HG02571 (cell line): ENCODE measurements at regions not wholly inside any gene's neighbourhood (a gene's known extent, or its start where the extent isn't known, plus 50 kb on each side); places are given as distances from the start of the nearest gene placed in this dataset.
A peak's percentile ranks its signal among the peaks of the same experiment; 100 is the strongest.

Source experiments
- ATAC-seq: cut with Tn5 transposase; IDR thresholded peaks from one replicate; pipeline ENCODE4 v1.9.1; 2021; ENCODE audit warnings: mild to moderate bottlenecking, moderate library complexity; ENCODE audit not compliant: unreplicated experiment

DNA sequence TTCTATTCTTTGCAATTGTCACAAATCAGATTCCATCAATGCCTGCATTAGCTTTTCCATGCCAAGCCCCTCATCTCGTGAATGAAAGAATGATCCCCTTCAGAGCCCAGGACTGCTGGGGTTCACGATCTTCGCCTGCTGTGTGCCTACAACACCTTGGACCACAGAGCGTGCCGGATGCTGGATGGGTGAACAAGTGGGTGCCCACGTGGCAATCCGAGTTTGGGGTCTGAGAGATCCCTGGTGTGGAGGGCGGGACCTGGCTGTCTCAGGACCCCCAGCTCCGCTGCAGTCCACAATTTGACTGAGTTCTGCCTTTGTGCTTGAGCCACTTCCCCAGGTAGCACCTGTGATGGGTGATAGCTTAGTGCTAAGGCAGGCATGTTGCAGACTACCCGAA lies 317.0 kb downstream of the GALR1 start:
- ATAC-seq = no peak

DNA sequence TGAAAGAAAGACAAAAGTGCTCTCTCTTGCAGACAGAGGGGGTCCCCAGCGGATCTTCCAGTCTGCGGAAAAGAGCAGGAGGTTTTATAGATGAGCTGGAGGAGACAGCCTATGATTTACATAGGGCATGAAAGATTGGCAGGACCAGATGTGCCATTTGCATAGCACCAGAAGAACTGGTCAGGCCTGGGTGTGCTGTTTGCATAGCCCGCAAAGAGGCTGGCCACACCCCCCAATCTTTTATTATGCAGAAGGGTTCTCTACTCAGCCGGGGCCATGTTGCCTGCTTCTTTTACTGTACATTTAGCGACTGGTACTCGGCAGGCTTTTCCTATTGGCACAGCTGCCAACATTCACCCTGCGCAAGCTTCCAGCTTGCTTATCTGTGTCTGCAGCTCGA lies 317.6 kb downstream of the GALR1 start:
- no peak for ATAC-seq

DNA sequence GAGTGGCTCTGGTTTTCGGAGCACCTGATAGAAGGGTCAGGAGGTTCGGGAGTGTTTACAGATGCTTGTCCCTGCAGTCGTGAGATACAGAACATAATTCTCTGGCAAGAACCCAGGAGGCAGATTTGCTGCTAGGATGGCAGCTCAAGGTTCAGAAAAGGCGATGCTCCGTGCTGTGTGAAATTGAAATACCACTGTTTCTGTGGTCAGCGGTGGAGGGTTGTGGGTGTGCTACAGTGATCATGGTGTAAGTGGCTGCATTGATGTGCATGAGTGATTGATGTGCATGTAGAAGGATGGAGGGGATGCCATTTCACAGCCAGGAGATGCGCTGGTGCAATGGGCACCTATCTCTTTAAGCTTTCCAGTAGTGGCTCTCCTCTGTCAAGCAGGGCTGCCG lies 322.1 kb downstream of the GALR1 start:
- ATAC-seq = no peak

DNA sequence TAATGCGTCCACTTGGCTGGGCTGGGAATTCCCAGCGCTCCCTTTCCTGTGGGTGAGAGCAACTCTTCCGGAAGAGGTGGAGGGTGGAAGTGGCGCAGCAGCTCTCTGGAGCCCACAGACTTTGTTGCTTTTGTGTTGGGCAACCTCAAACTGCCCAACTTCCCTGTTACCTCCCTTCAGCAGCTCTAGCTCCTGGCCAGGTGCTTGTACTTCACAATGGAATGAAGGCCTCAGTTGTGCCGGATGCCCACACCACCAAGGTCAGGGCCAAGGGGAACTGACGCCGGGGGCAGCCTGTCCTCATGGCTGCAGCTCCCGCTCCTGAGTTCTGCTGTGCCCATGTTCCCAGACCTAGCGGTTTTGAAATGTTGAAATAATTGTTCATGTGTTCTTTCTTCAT lies 322.9 kb downstream of the GALR1 start:
- ATAC-seq = no peak

DNA sequence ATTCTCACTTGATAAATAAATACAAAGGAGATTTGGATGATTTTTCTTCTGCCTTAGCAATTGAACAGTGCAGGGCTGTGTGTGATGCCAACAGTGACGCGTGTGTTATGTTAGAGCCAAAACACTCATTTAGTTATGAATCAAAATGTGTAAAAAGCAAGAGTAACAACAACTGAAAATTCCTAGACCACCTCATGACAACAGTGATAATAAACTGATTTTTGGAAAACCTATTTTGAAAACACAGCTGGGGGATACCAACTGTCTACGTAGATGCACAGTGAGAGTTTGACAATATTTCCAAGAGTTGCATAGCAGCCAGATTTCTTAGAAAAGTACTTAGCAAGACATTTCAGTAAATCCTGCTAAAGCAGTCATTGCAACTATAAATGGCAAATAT lies 323.9 kb downstream of the GALR1 start:
- no peak for ATAC-seq

DNA sequence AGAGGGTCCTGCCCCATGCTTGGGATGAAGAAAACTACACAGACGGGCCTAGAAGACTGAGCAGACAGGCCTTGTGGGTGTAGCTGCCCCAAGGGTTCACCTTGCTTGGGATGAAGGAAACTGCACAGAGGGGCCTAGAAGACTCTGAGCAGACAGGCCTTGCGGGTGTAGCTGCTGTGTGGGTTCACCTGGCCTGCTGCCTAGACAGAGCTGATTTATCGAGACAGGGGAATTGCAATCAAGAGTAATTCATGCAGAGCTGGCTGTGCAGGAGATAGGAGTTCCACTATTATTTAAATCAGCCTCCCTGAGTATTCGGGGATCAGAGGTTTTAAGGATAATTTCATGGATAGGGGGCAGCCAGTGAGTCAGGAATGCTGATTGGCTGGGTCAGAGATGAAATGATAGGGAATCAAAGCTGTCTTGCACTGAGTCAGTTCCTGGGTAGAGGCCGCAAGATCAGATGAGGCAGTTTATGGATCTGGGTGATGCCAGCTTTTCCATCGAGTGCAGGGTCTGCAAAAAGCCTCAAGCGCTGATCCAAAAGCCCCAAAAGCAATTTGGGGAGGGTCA lies 341.4 kb downstream of the GALR1 start:
- ATAC-seq = no peak

DNA sequence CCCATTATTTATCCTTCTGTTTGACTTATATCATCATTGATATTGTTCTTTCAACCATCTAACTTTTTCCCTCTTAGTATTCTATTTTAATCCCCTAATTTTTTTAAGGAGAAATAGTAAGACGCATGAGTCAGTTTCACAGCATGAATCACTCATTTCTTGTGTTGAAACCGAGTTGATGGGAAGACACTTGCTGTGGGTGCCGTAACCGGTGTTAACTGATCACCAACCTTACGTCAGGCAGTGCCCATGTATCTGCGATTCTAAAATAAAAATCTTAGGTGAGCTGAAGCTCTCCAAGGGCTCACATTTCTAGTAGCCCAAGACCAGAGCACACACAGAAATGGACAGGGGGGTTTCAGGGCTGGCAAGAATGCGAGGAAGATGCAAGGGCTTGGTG lies 348.1 kb downstream of the GALR1 start:
- no peak for ATAC-seq

DNA sequence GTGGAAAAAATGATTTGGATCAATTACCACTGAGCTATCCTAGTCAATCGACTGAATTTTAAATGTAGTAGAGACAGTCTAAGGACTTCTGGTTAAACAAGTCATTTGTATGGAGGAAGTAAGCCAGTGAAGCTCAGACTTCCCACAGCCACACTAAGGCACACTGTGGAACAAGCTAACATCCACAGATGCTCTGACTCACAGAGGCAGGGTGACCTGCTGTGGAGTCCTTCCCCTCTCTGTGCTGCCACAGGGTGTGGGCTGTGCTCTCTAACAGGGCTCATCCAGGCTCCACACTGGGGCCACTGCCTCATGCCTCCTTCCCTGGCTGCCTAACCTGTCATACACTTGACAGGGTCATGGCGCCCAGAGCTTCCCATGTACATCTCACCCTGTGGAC lies 351.0 kb downstream of the GALR1 start:
- no peak for ATAC-seq

DNA sequence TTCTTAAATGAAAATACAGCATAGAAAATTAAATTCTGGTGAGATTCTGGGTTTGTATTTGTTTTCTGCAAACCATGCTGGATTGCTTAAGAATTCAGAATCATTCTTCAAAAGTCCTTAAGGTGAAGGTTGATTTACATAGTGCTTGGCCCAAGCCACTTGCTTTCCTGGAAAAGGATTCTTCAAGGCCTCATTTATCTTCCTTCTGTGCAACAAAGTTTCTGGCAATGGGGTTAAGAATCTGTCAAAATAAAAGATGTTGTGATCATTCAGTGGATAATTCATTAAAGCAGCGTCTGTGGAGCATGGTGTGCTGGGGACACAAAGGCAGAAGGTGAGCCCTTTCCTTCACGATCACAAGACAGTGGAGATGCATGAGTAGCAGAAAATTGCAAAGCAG lies 351.9 kb downstream of the GALR1 start:
- ATAC-seq = no peak

DNA sequence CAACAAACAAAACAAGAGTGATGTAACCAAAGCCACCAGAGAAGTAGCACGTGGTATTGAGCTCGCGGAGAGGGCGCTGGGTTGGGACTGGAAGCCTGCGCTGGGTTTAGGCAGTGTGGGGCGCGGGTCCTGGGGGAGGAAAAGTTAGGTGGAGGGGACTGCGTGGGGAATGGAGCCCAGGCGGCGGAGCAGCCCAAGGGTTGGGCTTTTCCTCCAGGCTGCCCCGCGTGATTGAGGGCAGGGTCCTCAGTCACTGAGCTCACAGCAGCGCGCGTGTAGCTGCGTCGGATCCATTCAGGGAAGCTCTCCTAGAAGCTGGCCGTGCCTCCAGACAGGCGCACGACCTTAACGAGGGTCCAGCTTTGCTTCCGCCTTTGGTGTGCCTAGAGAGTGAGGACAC lies 357.4 kb downstream of the GALR1 start:
- no peak for ATAC-seq

DNA sequence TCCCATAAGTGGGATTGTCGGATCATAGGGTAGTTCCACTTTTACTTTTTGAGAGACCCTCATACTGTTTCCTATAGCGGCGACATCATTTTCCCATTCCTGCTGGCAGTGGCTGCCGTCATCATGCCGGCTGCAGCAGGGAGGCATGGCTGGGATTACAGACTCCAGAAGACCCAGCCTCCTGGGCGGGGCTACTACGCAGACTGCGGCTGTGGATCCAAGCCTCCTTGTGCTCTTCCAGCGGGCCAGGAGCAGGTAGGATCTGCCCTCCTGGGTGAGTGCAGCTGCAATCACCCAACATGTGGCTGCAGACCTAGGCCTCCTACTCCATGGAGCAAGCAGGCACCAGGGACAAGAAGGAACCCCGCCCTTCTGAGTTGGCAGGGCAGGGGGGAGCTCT lies 359.2 kb downstream of the GALR1 start:
- no peak for ATAC-seq

DNA sequence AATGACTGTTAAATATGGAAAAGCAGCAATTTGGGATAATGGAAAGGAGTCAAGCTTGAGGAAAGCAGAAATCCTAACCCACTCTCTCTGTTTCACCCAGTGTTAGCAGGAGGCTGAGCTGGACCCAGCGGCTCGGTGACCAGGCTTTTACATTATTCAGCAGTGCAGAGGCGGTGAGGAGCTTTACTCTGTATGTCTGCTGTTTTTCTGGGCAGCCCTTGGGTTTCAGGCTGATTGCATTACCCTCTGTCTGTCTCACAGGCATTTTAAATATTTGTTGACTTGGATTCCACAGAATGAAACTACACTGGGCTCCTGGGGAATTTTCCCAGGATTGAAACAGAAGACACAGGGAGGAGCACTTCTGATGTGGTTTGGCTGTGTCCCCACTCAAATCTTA lies 368.0 kb downstream of the GALR1 start:
- ATAC-seq = no peak

DNA sequence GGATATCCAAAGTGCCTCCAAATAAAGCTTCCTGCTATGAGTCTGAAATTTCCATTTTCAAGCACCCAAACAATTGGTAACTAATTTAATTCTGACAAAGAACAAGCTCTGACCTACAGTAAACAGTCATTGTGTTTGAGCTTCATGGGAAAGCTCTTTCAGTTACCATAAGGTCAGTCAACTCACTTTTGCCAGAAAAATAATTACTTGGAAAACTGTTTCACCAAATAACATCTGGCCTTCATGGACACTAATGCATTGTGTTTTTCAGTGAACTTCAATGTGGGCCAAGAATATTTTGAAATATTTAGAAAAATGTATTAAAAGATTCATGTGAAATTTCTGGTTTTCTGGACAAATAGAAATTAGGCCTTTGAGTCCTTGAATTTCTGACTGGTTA lies 369.9 kb downstream of the GALR1 start:
- no peak for ATAC-seq

DNA sequence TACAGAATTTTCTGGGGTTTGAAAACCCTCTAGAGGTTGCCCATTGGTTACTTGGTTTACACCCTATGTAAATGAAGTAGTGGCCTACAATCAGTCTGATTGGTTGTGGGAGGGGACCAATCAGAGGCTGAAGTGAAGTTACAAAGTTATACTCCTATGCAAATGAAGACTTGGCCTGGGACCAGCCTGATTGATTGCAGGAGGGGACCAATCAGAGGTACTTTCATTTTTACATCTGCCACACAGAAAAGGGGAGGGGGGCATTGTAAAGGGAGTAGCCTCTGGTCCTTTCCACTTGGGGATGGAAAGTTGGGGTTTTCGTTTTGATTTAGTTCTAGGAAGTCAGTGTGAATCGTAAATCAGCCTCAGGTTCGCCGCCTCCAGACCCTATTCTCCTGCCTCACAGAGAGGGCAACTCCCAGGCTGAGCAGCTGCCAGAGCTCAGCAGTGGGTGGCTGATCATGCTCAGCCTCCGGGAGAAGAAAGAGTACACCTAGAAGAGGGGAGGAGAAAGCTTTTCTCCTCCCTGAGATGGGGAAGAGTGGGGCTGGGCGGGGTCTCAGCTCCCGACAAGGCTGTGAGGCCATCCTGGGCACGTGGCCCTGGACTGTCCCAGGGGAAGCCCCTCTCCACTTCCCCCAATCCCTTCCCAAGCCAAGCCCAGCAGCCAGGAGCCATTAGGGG lies 372.5 kb downstream of the GALR1 start:
- no peak for ATAC-seq

DNA sequence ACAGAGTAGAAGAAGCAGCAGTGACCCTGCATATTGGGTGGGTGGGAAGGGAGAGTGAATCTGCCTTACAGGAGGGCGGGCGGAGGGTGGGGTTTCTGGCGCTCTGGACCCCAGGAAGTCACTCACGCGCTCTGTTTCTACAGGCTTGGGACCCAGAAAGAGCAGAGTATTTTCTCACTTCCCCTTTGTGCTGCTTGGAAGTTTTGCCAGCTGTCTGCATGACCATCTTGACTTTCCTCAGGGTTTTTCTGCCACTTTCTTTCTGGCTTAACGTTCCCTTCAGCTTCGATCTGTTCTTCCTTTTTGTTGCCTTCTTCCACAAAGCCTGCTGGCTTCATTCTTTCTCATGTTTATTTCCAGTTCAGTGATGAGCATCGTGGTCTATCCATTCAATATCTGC lies 383.1 kb downstream of the GALR1 start:
- peak; percentile 74 for ATAC-seq

DNA sequence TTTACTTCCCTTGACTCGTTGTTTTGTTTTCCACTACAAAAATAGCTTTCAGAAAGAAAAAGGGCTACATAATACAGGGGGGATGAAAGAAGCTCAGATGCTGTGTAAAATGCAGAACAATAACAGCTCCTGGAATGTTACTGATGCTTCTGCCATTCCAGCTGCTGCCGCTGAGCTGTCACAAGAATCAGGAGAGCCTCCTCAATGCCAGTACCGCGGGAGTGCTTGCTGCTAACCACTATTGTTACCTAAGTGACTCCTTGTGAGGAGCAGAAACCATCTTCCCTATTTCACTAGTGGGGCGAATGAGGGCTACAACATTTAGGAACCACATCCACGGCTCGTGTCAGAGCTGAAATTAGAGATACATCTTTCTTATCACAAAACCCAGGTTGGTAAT lies 384.8 kb downstream of the GALR1 start:
- no peak for ATAC-seq

DNA sequence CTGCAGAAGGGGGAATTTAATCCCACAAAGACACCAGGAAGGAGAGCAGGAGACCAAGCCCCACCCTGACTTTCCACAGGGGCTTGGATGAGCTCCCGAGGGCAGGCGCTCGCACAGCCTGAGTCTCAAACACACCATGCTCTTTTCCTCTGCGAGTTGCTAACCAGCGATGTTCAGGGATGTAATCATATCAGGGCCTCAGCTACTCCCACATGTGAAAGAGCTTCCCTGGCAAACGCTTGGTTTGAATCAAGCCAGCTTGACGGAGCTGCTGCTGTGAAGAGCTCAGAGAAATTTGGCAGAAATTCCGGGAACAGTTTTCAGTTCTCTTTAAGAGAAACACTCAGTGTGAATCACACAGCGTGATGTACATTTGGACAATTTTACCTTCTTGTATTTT lies 385.8 kb downstream of the GALR1 start:
- no peak for ATAC-seq

DNA sequence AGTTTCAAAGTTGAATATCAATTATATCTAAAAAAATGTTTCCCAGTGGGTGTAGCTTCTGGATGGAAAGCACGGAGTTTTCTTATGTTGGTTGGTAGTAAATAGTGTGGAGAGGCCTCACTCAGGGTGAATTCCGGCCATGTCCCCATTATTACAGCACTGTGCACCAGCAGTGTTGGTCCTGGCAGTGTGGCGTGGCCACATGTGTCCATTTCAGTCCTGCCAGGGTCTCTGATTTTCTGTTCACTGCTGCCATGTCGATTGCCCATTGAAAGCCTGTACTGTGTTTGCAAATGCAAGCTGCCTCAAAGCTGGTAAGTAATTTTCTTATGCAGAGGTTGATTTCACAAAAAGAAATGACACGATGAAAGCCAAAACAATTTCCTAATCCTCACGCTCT lies 386.2 kb downstream of the GALR1 start:
- no peak for ATAC-seq

DNA sequence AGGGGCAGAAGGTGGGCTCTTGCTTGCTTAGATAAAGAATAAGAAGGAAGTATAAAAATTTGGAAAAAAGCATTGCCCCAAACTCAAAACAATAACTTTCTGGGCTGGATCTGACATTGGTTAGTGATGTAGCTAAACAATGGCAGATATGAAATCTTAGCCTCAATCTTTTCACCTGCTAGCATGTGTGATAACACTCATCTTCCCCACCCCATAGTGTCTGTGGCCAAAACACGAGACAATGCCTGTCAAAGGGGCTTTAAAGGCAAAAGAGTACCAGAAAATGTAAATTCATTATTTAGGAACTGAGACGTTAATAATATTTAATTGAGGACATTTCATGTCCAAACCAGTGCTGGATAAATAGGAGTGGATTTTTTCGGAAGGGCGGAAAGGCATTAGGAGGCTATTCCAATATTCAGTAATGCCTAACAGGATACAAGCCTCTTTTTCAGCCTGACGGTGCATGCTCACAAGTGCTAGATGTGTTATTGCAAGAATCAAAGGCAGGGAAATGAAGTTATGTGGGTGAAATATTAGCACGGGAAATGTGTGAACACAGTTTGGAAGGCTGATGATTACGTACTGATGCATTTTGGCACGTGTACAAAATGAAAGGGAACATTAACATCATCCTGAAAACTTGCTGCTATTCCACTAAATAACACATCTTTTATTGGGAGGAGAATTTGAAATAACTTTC lies 395.7 kb downstream of the GALR1 start:
- no peak for ATAC-seq

DNA sequence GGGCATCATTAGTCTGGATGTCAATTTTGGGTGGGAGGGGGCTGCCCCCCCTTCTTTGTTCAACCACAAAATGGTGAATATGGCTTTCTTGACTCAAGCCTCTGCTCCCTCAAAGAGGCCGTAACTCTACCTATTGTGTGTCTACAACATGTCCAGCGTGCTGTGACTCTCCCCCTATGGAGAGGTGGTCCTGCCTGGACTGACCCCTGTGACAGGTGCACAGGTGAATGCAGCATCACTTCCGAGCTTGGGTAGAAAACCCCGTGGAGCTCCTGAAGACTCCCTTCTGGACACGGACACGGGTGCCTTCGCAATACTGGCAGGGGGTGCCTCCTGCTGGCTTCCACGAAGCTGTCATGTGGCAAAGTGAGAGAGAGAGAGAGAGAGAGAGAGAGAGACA lies 397.8 kb downstream of the GALR1 start:
- ATAC-seq = no peak

DNA sequence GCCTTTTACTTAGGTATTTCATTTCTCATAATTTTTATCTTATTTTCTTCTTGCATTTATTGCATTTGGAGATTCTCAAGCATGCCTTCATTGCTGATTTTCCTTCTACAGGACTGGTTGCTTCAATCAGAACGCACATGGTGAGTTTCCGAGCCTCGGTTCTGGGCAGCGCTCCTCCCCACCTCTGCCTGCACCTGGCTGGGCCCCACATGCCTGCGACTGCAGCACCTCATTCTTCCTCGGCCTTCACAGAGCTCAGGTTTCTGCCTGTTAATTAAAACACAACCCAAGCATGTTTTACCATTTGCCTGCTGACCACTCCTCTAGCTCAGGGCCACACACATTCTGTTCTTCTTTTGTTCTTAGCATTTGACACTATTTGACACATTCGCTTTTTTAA lies 398.8 kb downstream of the GALR1 start:
- ATAC-seq = no peak

DNA sequence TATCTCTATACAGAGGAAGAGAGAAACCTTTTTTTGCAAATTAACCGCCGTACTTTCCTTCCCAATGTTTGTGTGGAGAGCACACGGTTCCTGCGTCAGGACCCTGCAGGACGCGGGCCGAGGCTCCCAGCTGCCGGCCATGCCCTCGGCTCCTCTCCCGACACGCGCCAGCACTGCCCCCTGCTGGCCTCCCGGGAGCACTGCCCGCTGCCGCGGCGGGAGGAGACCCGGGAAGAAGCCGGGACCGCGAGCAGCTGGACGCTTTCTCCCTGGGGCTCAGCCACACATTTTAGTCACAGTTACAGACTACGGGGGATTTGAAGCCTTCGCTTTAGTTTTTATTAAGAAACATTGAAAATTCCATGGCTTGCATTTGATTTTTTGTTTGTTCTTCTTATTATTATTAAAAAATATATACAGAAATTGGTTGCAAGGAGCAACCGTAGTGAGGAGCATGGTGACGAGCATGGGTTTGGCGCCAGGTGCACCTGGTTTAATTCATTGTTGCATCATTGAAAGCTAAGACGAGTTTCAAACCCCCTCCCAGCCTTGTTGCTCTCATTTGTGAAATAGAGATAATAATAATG lies 401.2 kb downstream of the GALR1 start:
- no peak for ATAC-seq
